K562 (cell line): ENCODE measurements at regions not wholly inside any gene's neighbourhood (a gene's known extent, or its start where the extent isn't known, plus 50 kb on each side); places are given as distances from the start of the nearest gene placed in this dataset.

Source experiments
- BACH1 ChIP-seq: fragments of 200-800 bp; sonication (Bioruptor generic); IDR thresholded peaks from 2 replicates; pipeline ENCODE4 v1.6.1; 2016; ENCODE audit warnings: missing genetic modification characterization, missing compliant biosample characterization
- CBFA2T3 ChIP-seq: fragments of 450-650 bp; IDR thresholded peaks from 2 replicates; pipeline ENCODE4 v1.6.1; 2017
- CEBPG ChIP-seq, 3 experiments: fragments of 200-800 bp in 1 of 3; sonication (Bioruptor generic) in 1 of 3; sonication (generic) in 1 of 3; formaldehyde crosslinking in 1 of 3; IDR thresholded peaks in 2 of 3; conservative IDR thresholded peaks in 1 of 3; 2 replicates each; pipeline versions ENCODE4 v1.6.1 to v1.8.0; 2016 to 2022; ENCODE audit warnings: missing compliant biosample characterization in 2 of 3, missing genetic modification characterization in 2 of 3, mild to moderate bottlenecking in 1 of 3, missing genetic modification reagents in 1 of 3
- CTBP1 ChIP-seq: fragments of 450-650 bp; IDR thresholded peaks from 2 replicates; pipeline ENCODE4 v1.6.1; 2016; ENCODE audit warnings: borderline replicate concordance
- E2F1 ChIP-seq: sonication (generic); formaldehyde crosslinking; IDR thresholded peaks from 2 replicates; pipeline ENCODE4 v1.8.1; 2023; ENCODE audit warnings: mild to moderate bottlenecking, missing genetic modification reagents, moderate library complexity
- ELF1 ChIP-seq: fragments of 200-800 bp; sonication (Bioruptor generic); IDR thresholded peaks from 2 replicates; pipeline ENCODE4 v1.6.1; 2016; ENCODE audit warnings: missing genetic modification characterization, missing compliant biosample characterization
- KHSRP ChIP-seq: fragments of 450-650 bp; IDR thresholded peaks from 2 replicates; pipeline ENCODE4 v1.6.1; 2017
- L3MBTL2 ChIP-seq: fragments of 450-650 bp; IDR thresholded peaks from 2 replicates; pipeline ENCODE4 v1.6.1; 2016; ENCODE audit warnings: mild to moderate bottlenecking, moderate library complexity
- MAFF ChIP-seq: IDR thresholded peaks from 2 replicates; pipeline ENCODE4 v1.6.1; 2012; ENCODE audit warnings: low read length, improper control_type of control experiment
- MCM3 ChIP-seq: fragments of 450-650 bp; IDR thresholded peaks from 2 replicates; pipeline ENCODE4 v1.6.1; 2016
- NR1H2 ChIP-seq: sonication (generic); formaldehyde crosslinking; IDR thresholded peaks from 2 replicates; pipeline ENCODE4 v1.4.0; 2020; ENCODE audit warnings: mild to moderate bottlenecking, missing genetic modification reagents
- PHF8 ChIP-seq: fragments of 200-600 bp; sonication (generic); IDR thresholded peaks from 2 replicates; pipeline ENCODE4 v1.6.1; 2012; ENCODE audit warnings: mixed run types, mild to moderate bottlenecking, inconsistent platforms, low read length, moderate library complexity, borderline replicate concordance
- POLR2H ChIP-seq: IDR thresholded peaks from 2 replicates; pipeline ENCODE4 v1.6.1; 2016; ENCODE audit warnings: missing genetic modification characterization, low read depth, mild to moderate bottlenecking, control low read depth, missing compliant biosample characterization, moderate library complexity
- RBM15 ChIP-seq: fragments of 200-400 bp; formaldehyde crosslinking; IDR thresholded peaks from 2 replicates; pipeline ENCODE4 v1.6.1; 2018; ENCODE audit warnings: mild to moderate bottlenecking, low read length, moderate library complexity; ENCODE audit not compliant: insufficient read depth
- RNF2 ChIP-seq: sonication (generic); IDR thresholded peaks from 2 replicates; pipeline ENCODE4 v1.6.1; 2016
- SAFB ChIP-seq: fragments of 200-400 bp; formaldehyde crosslinking; IDR thresholded peaks from 2 replicates; pipeline ENCODE4 v1.6.1; 2017; ENCODE audit warnings: low read depth, low read length, borderline replicate concordance
- SIRT6 ChIP-seq: IDR thresholded peaks from one replicate; pipeline ENCODE4 v1.6.1; 2012; ENCODE audit warnings: low read depth, mild to moderate bottlenecking, control low read depth, inconsistent platforms, low read length, moderate library complexity
- SPI1 ChIP-seq: IDR thresholded peaks from 2 replicates; pipeline ENCODE4 v1.6.1; 2011; ENCODE audit warnings: low read depth, low read length, control low read depth, borderline replicate concordance
- TGIF2 ChIP-seq: sonication (generic); formaldehyde crosslinking; IDR thresholded peaks from 2 replicates; pipeline ENCODE4 v1.8.1; 2022; ENCODE audit warnings: mild to moderate bottlenecking, missing genetic modification reagents, moderate library complexity
- U2AF1 ChIP-seq: fragments of 200-400 bp; formaldehyde crosslinking; optimal IDR thresholded peaks from 2 replicates; pipeline ENCODE3; 2017; ENCODE audit warnings: mild to moderate bottlenecking, low read depth, low read length, moderate library complexity
- USF1 ChIP-seq: sonication (generic); formaldehyde crosslinking; IDR thresholded peaks from 2 replicates; pipeline ENCODE4 v1.9.0; 2022; ENCODE audit warnings: mild to moderate bottlenecking, missing genetic modification reagents
- USF2 ChIP-seq: sonication (generic); formaldehyde crosslinking; IDR thresholded peaks from 2 replicates; pipeline ENCODE4 v1.5.0; 2020; ENCODE audit warnings: missing genetic modification reagents
- ZBTB17 ChIP-seq: fragments of 450-650 bp; formaldehyde crosslinking; IDR thresholded peaks from 2 replicates; pipeline ENCODE4 v1.4.0; 2020; ENCODE audit warnings: mild to moderate bottlenecking
- ZKSCAN3 ChIP-seq: fragments of 250-450 bp; sonication (Bioruptor Pico); IDR thresholded peaks from 2 replicates; pipeline ENCODE4 v1.4.0; 2020
- ZKSCAN8 ChIP-seq: fragments of 200-800 bp; sonication (Bioruptor generic); IDR thresholded peaks from 2 replicates; pipeline ENCODE4 v1.6.1; 2016; ENCODE audit warnings: missing genetic modification characterization, missing compliant biosample characterization
- ZNF165 ChIP-seq: fragments of 250-450 bp; sonication (Bioruptor Pico); IDR thresholded peaks from 2 replicates; pipeline ENCODE4 v1.4.0; 2020; ENCODE audit warnings: borderline replicate concordance
- ZNF175 ChIP-seq: fragments of 200-800 bp; sonication (Bioruptor generic); IDR thresholded peaks from 2 replicates; pipeline ENCODE4 v1.6.1; 2016; ENCODE audit warnings: low read depth, mild to moderate bottlenecking, missing genetic modification characterization, missing compliant biosample characterization
- ZNF280A ChIP-seq: fragments of 450-650 bp; IDR thresholded peaks from 2 replicates; pipeline ENCODE4 v1.6.1; 2018; ENCODE audit warnings: mild to moderate bottlenecking, low read depth; ENCODE audit not compliant: partially characterized antibody

- TF ChIP-seq USF2 (CRISPR knock-in tag) (no peak), ZNF280A (no peak), KHSRP (no peak), ZBTB17 (CRISPR knock-in tag) (no peak), ZKSCAN8 (0 out of 2 replicates have a peak, but pooled peaks have one; percentile 52), CEBPG (CRISPR knock-in tag; IDR thresholded peaks at IDR 0.05) (no peak), CEBPG (tag; conservative IDR thresholded peaks at IDR 0.05 in 1 of 2, IDR thresholded peaks at IDR 0.05 in 1 of 2) (peak in 1 of 2 experiments; percentile 89; a peak in 2 of 4 replicates), ELF1 (tag) (no peak), MAFF (no peak), NR1H2 (CRISPR knock-in tag) (no peak), USF1 (no peak), SPI1 (no peak), ZKSCAN3 (no peak), ZNF175 (peak; percentile 90), RNF2 (peak; percentile 64; the same call in 1 of the 2 replicates), RBM15 (no peak), SIRT6 (no peak), E2F1 (CRISPR knock-in tag) (no peak), MCM3 (no peak), BACH1 (tag) (peak; percentile 72; the same call in 1 of the 2 replicates), PHF8 (no peak), TGIF2 (CRISPR knock-in tag) (no peak), POLR2H (tag) (0 out of 2 replicates have a peak, but pooled peaks have one; percentile 16), SAFB (no peak), ZNF165 (CRISPR knock-in tag) (no peak), CTBP1 (no peak), L3MBTL2 (no peak), U2AF1 (no peak), CBFA2T3 (peak; percentile 50; the same call in 1 of the 2 replicates)
These were observed 72.4 kb downstream of the IL21 start (continued) for GRCh38 chr4:122548452-122548851.
